ENCODE measurements at regions not wholly inside any gene's neighbourhood (a gene's known extent, or its start where the extent isn't known, plus 50 kb on each side); places are given as distances from the start of the nearest gene placed in this dataset.

DNA sequence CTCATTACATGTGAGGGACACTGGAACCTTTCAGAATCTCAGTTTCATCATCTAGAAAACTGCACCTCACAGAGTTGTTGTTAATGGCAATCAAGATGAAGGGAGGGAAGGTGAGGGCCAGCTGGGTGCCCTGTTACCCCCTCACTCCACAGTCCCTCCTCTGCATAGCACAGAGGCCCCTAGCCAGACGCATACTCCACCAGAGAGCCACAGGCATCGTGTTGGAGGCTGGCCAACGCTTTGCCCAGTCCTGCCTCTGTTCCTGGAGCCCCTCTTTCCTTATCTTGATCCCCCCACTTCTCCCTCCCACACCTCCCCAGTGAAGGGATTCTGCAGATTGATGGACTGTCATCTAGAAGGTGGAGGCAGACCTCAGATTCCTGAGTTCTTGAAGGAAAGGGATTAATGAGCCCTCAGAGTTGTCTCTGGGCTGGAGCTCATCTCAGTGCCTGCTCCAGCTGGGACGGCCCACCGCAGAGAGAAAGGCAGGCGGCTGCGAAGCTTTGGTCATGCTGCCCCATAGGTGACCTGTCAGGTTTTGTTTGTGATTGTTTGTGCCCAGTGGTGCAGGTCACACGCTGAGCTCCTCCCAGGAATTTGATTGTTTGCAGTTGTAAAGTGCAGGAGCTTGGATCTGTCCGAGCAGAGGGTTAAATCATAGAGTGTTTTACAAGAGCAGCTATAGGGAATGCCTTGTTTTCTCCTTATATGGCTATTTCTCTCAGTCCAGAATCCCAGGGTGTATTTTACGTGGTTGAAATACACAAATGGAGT is 487.3 kb downstream of the CCDC171 start:
- H3K36me3 ChIP-seq (ENCODE audit: control insufficient read depth in 2 of 2, extremely low read depth in 1 of 2, insufficient read depth in 2 of 2, low read length in 2 of 2), result no peaks in the 10 kb centered on the region
- TF ChIP-seq, protein P1, sequence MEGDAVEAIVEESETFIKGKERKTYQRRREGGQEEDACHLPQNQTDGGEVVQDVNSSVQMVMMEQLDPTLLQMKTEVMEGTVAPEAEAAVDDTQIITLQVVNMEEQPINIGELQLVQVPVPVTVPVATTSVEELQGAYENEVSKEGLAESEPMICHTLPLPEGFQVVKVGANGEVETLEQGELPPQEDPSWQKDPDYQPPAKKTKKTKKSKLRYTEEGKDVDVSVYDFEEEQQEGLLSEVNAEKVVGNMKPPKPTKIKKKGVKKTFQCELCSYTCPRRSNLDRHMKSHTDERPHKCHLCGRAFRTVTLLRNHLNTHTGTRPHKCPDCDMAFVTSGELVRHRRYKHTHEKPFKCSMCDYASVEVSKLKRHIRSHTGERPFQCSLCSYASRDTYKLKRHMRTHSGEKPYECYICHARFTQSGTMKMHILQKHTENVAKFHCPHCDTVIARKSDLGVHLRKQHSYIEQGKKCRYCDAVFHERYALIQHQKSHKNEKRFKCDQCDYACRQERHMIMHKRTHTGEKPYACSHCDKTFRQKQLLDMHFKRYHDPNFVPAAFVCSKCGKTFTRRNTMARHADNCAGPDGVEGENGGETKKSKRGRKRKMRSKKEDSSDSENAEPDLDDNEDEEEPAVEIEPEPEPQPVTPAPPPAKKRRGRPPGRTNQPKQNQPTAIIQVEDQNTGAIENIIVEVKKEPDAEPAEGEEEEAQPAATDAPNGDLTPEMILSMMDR (optimal IDR thresholded peaks at IDR 0.05 in 1 of 3, IDR thresholded peaks at IDR 0.05 in 1 of 3, conservative IDR thresholded peaks at IDR 0.05 in 1 of 3; ENCODE audit: extremely low read depth in 1 of 3, insufficient read depth in 2 of 3, low read length in 3 of 3), result no peak
- no peak for TF ChIP-seq EZH2 (IDR thresholded peaks at IDR 0.05; ENCODE audit: low read length)
- H3K27me3 ChIP-seq (ENCODE audit: control insufficient read depth, extremely low read depth, insufficient read depth, low read length), result no peaks in the 10 kb centered on the region
- DNase-seq (ENCODE audit: low read depth, low spot score) (no peak), FAIRE-seq (no peak)
- H4K20me1 ChIP-seq (ENCODE audit: control insufficient read depth, extremely low read depth, insufficient read depth, low read length), result no peaks in the 10 kb centered on the region
- H2AFZ ChIP-seq (ENCODE audit: control insufficient read depth, low read length), result no peak overlapping the region
- H3K9ac ChIP-seq (ENCODE audit: control insufficient read depth, extremely low read depth, insufficient read depth, low read length), result no peak overlapping the region
- H3K4me3 ChIP-seq (ENCODE audit: control insufficient read depth in 2 of 3, extremely low read depth in 1 of 3, insufficient read depth in 2 of 3, low read depth in 1 of 3, low read length in 3 of 3), result no peak overlapping the region
- dilution Hi-C loops (cut with MboI; ENCODE audit: extremely low pct_ligation_motif_present, low sequenced_read_pairs), result no loop called here
- no peaks in the 10 kb centered on the region for H3K79me2 ChIP-seq (ENCODE audit: control insufficient read depth, insufficient read depth, low read length)
- no peaks in the 10 kb centered on the region for H3K4me1 ChIP-seq (ENCODE audit: control insufficient read depth, extremely low read depth, insufficient read depth, low read length)
- H3K27ac ChIP-seq (ENCODE audit: control insufficient read depth, insufficient read depth, low read length), result no peak overlapping the region
- no peaks in the 10 kb centered on the region for H3K9me1 ChIP-seq (ENCODE audit: control insufficient read depth, extremely low read depth, insufficient read depth, low read length)
- H3K9me3 ChIP-seq (ENCODE audit: control insufficient read depth, low read depth, low read length), result no peaks in the 10 kb centered on the region
- no peak overlapping the region for H3K4me2 ChIP-seq (ENCODE audit: control insufficient read depth, extremely low read depth, insufficient read depth, low read depth, low read length)

DNA sequence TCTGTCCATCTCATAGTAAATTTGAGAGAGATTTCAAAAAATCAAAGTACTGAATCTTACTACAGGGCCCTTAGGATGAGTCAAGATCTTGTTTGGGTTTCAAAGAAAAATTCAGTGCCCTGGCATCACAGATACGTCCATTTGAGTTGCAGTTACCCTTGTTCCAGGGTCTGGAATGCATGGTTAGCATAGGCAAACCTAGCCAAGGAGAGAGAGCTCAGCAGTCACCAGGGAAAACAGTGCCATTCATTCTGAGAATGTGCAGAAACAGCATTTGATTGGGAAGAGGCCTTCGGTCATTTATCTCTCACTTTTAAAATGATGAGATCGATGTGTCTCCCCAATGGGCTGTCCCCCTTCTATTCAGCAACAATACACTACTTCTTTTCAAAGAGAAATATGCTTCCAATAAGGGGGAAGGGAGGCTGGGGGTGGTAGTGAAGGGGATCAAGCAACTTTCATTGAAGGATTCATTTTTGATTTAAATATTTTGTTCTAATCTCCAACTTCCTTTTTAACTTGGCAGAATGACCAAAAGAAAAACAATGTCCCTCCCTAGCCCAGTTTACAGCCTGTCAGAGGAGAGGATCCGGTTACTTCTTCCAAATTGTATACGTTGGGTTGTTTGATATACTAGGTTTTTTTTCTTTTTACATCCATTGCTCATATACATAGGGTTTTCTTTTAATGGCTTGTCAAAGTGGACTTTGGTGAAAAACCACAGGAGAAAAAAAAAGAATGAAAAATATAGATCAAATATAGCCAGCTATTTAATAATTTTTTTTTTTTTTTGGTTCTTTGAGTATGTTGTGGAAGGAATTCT is 491.1 kb downstream of the CCDC171 start:
- Histone ChIP-seq H3K9ac (ENCODE audit: control insufficient read depth, extremely low read depth, insufficient read depth, low read length) (no peak overlapping the region), H3K27ac (ENCODE audit: control insufficient read depth, insufficient read depth, low read length) (no peak overlapping the region), H3K79me2 (ENCODE audit: control insufficient read depth, insufficient read depth, low read length) (no peaks in the 10 kb centered on the region), H3K36me3 (ENCODE audit: control insufficient read depth in 2 of 2, extremely low read depth in 1 of 2, insufficient read depth in 2 of 2, low read length in 2 of 2) (no peaks in the 10 kb centered on the region), H3K4me2 (ENCODE audit: control insufficient read depth, extremely low read depth, insufficient read depth, low read depth, low read length) (no peak overlapping the region), H3K27me3 (ENCODE audit: control insufficient read depth, extremely low read depth, insufficient read depth, low read length) (no peaks in the 10 kb centered on the region), H2AFZ (ENCODE audit: control insufficient read depth, low read length) (no peak overlapping the region), H3K4me3 (ENCODE audit: control insufficient read depth in 2 of 3, extremely low read depth in 1 of 3, insufficient read depth in 2 of 3, low read depth in 1 of 3, low read length in 3 of 3) (no peak overlapping the region), H3K4me1 (ENCODE audit: control insufficient read depth, extremely low read depth, insufficient read depth, low read length) (no peaks in the 10 kb centered on the region), H3K9me3 (ENCODE audit: control insufficient read depth, low read depth, low read length) (no peaks in the 10 kb centered on the region), H3K9me1 (ENCODE audit: control insufficient read depth, extremely low read depth, insufficient read depth, low read length) (no peaks in the 10 kb centered on the region), H4K20me1 (ENCODE audit: control insufficient read depth, extremely low read depth, insufficient read depth, low read length) (no peaks in the 10 kb centered on the region)
- TF ChIP-seq EZH2 (IDR thresholded peaks at IDR 0.05; ENCODE audit: low read length), result no peak
- TF ChIP-seq, protein P1 (optimal IDR thresholded peaks at IDR 0.05 in 1 of 3, IDR thresholded peaks at IDR 0.05 in 1 of 3, conservative IDR thresholded peaks at IDR 0.05 in 1 of 3; ENCODE audit: extremely low read depth in 1 of 3, insufficient read depth in 2 of 3, low read length in 3 of 3), result no peak
- DNase-seq (ENCODE audit: low read depth, low spot score), result no peak
- no peak for FAIRE-seq
- dilution Hi-C loops (cut with MboI; ENCODE audit: extremely low pct_ligation_motif_present, low sequenced_read_pairs), result no loop called here
